ENCODE measurements at regions not wholly inside any gene's neighbourhood (a gene's known extent, or its start where the extent isn't known, plus 50 kb on each side); places are given as distances from the start of the nearest gene placed in this dataset.

DNA sequence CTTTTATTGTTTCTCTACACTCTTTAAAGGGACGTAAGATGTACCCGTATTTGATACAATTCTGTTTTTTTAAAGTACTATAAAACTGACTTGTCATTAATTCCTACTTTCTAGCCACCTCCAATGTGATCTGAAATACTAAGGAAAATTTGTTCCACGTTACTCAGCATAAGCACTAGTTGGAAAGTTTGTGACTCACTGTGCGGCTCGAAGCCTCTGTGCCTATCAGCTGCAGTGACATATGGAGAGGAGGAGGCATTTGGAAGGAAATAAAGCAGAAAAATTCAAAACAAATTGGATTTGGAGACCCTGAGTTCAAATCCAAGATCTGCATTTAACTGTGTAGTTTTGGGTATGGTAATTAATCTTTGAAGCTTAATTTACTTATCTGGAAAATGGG is 339.3 kb downstream of the BRINP1 start:
- Histone ChIP-seq H3K4me3 (no peak overlapping the region), H3K36me3 (no peaks in the 10 kb centered on the region), H3K27ac (no peak overlapping the region), H3K27me3 (no peaks in the 10 kb centered on the region), H3K9me3 (peaks cover 0 to 5% (median 0%) of the 10 kb centered on the region in 12 donors), H3K4me1 (peaks cover 0 to 32% (median 17%) of the 10 kb centered on the region in 12 donors)
- intact Hi-C loops (cut with DNase I): no loop called here
- 85 to 91% (median 87%) methylated on average over 5 of the region's 5 CpGs for WGBS, 4 donors
- ATAC-seq (no peak), DNase-seq (no peak)
- TF ChIP-seq, protein P1, sequence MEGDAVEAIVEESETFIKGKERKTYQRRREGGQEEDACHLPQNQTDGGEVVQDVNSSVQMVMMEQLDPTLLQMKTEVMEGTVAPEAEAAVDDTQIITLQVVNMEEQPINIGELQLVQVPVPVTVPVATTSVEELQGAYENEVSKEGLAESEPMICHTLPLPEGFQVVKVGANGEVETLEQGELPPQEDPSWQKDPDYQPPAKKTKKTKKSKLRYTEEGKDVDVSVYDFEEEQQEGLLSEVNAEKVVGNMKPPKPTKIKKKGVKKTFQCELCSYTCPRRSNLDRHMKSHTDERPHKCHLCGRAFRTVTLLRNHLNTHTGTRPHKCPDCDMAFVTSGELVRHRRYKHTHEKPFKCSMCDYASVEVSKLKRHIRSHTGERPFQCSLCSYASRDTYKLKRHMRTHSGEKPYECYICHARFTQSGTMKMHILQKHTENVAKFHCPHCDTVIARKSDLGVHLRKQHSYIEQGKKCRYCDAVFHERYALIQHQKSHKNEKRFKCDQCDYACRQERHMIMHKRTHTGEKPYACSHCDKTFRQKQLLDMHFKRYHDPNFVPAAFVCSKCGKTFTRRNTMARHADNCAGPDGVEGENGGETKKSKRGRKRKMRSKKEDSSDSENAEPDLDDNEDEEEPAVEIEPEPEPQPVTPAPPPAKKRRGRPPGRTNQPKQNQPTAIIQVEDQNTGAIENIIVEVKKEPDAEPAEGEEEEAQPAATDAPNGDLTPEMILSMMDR (IDR thresholded peaks at IDR 0.05): no peak
- no peak for TF ChIP-seq POLR2A (IDR thresholded peaks at IDR 0.05)

DNA sequence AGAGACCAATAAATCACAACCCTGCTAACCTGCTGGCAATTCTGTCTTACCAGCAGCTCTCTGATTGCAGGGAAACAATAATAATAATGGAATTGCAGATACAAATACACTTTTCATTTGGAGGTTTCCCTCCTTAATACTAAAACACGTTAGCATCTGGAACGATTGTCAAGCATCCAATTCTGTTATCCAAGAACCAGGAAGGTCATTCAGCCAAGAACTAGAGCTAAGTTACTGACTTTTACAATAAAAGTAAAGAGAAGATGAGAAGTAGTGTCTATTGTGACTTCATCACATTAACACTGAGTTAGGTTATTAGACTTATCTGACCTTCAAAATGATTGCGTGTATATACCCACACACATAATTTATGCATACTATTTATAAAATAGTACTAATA is 335.6 kb downstream of the BRINP1 start:
- no peak for DNase-seq
- no peak overlapping the region for H3K4me3 ChIP-seq
- H3K9me3 ChIP-seq: peaks cover 0 to 5% (median 0%) of the 10 kb centered on the region in 12 donors
- peaks cover 0 to 3% (median 0%) of the 10 kb centered on the region in 12 donors for H3K4me1 ChIP-seq
- no peak for ATAC-seq
- H3K27me3 ChIP-seq: no peaks in the 10 kb centered on the region
- intact Hi-C loops (cut with DNase I): no loop called here
- WGBS, 4 donors: 38 to 51% (median 51%) methylated on average over 3 of the region's 3 CpGs
- no peaks in the 10 kb centered on the region for H3K36me3 ChIP-seq
- H3K27ac ChIP-seq: no peak overlapping the region
- TF ChIP-seq, protein P1 (IDR thresholded peaks at IDR 0.05): no peak
- TF ChIP-seq POLR2A (IDR thresholded peaks at IDR 0.05): no peak

DNA sequence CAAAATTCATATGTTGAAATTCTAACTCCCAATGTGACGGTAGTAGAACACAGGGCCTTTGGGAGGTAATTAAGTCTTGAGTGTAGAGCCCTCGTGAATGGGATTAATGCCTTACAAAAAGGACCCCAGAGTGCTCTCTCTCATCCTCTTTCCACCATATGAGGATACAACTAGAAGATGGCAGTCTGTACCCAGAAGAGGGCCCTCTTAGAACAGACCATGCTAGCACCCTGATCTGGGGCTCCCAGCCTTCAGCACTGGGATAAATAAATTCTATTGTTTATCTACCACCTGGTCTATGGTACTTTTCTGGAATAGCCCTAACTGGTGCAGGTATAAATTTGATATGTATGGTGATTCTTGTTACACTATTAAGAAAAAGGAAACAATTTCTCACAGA is 332.3 kb downstream of the BRINP1 start:
- intact Hi-C loops (cut with DNase I): no loop called here
- WGBS, 4 donors: 70 to 83% (median 75%) methylated on average over 2 of the region's 2 CpGs
- Histone ChIP-seq H3K36me3 (no peaks in the 10 kb centered on the region), H3K9me3 (peaks cover 0 to 5% (median 0%) of the 10 kb centered on the region in 12 donors), H3K4me3 (no peak overlapping the region), H3K4me1 (no peaks in the 10 kb centered on the region), H3K27me3 (no peaks in the 10 kb centered on the region), H3K27ac (no peak overlapping the region)
- no peak for ATAC-seq
- TF ChIP-seq, protein P1 (IDR thresholded peaks at IDR 0.05): no peak
- no peak for TF ChIP-seq POLR2A (IDR thresholded peaks at IDR 0.05)
- no peak for DNase-seq

DNA sequence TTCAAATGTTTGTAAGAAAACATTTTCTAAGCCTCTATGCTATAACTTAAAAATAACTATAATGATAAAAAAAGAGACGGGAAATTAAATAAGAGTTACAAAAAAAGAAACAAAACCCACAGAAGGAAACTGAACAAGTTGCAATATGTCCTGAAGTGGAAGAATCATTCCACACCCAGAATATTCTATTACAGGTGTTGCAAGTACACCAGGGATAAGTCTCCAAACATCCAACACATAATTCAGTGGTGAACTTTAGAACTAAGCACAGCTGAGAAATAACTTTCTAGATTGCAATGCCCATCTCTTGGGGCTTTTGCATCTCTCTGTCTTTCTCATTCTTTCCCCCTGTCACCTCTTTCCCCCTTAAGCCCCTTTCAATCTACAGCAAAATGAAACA is 325.2 kb downstream of the BRINP1 start:
- H3K27ac ChIP-seq: peak overlapping the region in 1 of 12 donors; percentile 2
- H3K4me1 ChIP-seq: peaks cover 0 to 4% (median 0%) of the 10 kb centered on the region in 12 donors
- no peak overlapping the region for H3K4me3 ChIP-seq
- no peak for ATAC-seq
- H3K27me3 ChIP-seq: no peaks in the 10 kb centered on the region
- 84 to 92% (median 87%) methylated on average over 1 of the region's 1 CpG for WGBS, 4 donors
- DNase-seq: no peak
- no peak for TF ChIP-seq POLR2A (IDR thresholded peaks at IDR 0.05)
- TF ChIP-seq, protein P1 (IDR thresholded peaks at IDR 0.05): no peak
- H3K36me3 ChIP-seq: no peaks in the 10 kb centered on the region
- intact Hi-C loops (cut with DNase I): no loop called here
- H3K9me3 ChIP-seq: no peaks in the 10 kb centered on the region
